ENCODE measurements at regions not wholly inside any gene's neighbourhood (a gene's known extent, or its start where the extent isn't known, plus 50 kb on each side); places are given as distances from the start of the nearest gene placed in this dataset.

DNA sequence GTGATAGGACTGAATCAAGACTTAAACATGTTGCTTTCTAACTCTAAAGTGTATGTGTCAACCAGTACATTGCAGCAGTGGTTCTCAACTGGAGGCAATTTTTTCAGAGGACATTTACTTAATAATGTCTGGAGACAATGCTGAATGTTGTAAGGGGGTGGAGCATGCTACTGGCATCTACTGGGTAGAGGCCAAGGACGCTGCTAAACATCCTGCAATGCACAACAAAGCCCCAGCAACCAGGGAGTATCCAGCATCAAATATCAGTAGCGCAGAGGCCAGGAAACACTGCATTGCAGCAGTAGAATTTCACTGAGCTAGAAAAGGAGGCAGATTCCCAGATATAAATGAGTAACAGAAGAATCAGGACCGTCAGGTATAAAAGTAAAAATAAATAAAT lies 79.8 kb upstream of the GRM7 start:
- TF ChIP-seq POLR2A (IDR thresholded peaks at IDR 0.05): no peak
- TF ChIP-seq, protein P1, sequence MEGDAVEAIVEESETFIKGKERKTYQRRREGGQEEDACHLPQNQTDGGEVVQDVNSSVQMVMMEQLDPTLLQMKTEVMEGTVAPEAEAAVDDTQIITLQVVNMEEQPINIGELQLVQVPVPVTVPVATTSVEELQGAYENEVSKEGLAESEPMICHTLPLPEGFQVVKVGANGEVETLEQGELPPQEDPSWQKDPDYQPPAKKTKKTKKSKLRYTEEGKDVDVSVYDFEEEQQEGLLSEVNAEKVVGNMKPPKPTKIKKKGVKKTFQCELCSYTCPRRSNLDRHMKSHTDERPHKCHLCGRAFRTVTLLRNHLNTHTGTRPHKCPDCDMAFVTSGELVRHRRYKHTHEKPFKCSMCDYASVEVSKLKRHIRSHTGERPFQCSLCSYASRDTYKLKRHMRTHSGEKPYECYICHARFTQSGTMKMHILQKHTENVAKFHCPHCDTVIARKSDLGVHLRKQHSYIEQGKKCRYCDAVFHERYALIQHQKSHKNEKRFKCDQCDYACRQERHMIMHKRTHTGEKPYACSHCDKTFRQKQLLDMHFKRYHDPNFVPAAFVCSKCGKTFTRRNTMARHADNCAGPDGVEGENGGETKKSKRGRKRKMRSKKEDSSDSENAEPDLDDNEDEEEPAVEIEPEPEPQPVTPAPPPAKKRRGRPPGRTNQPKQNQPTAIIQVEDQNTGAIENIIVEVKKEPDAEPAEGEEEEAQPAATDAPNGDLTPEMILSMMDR (IDR thresholded peaks at IDR 0.05): no peak

Measured in Peyer's patch (tissue), 4 donors.